Right lobe of liver (tissue), 6 donors: ENCODE measurements at regions not wholly inside any gene's neighbourhood (a gene's known extent, or its start where the extent isn't known, plus 50 kb on each side); places are given as distances from the start of the nearest gene placed in this dataset.
"Not testable (repeated sequence)": the region's sequence is repeated elsewhere in the genome, so short reads cannot be mapped to it uniquely, and the experiment has no call there.

Experiments
- ATAC-seq, 4 donors: fragments of 200-7000 bp; cut with Tn5 transposase; one replicate each; pipeline ENCODE4 v1.9.1; 2020; ENCODE audit warnings: mild to moderate bottlenecking in 4 of 4, moderate library complexity in 4 of 4
- DNase-seq, 3 donors: peaks; one replicate each; pipeline ENCODE4 v3.0.0-alpha.2; 2020
- H3K27ac ChIP-seq, 3 donors: fragments of 200-600 bp; one replicate each; pipeline ENCODE4 v1.8.0; 2022
- H3K27me3 ChIP-seq, 2 donors: fragments of 200-600 bp; one replicate each; pipeline ENCODE4 v1.8.0; 2022
- H3K36me3 ChIP-seq, 4 donors: fragments of 200-600 bp; sonication (generic) in 1 of 4; one replicate each; pipeline versions ENCODE4 v1.5.1 to v1.8.0; 2017 to 2022; ENCODE audit warnings: control low read depth in 1 of 4
- H3K4me1 ChIP-seq, 4 donors: fragments of 200-600 bp; sonication (generic) in 1 of 4; one replicate each; pipeline versions ENCODE4 v1.5.1 to v1.8.0; 2017 to 2022; ENCODE audit warnings: control low read depth in 1 of 4
- H3K4me3 ChIP-seq, 3 donors: fragments of 200-600 bp; one replicate each; pipeline ENCODE4 v1.8.0; 2022
- H3K9me3 ChIP-seq, 4 donors: fragments of 200-600 bp; sonication (generic) in 1 of 4; one replicate each; pipeline versions ENCODE4 v1.5.1 to v1.8.0; 2017 to 2022; ENCODE audit warnings: control low read depth in 1 of 4
- CTCF ChIP-seq, 4 donors: fragments of 200-600 bp in 3 of 4; fragments of 450-650 bp in 1 of 4; IDR thresholded peaks; one replicate each; pipeline versions ENCODE4 v1.5.1 to v1.8.0; 2016 to 2022; ENCODE audit warnings: antibody characterized with exemption in 4 of 4, mild to moderate bottlenecking in 2 of 4
- POLR2A ChIP-seq: fragments of 450-650 bp; IDR thresholded peaks from one replicate; pipeline ENCODE4 v1.6.1; 2017; ENCODE audit warnings: antibody characterized with exemption, mild to moderate bottlenecking
- WGBS: methylation state at CpG from one replicate; pipeline ENCODE4 v1.1.6; 2018; ENCODE audit warnings: low coverage, low lambda C conversion rate; ENCODE audit not compliant: insufficient coverage; ENCODE audit errors: missing lambda C conversion rate; 5-methylcytosine and 5-hydroxymethylcytosine counted together
- intact Hi-C, 2 donors: fragments of 100-400 bp; cut with DNase I; formaldehyde crosslinking; loops; one replicate each; pipeline versions ENCODE4 v1.11.2 to v1.14.1; 2022
- donor health status: DM: no; HTN: yes; CAD: no.
- donor health status: DM: no; HTN: no; CAD: no.
- donor health status: DM: no; HTN: no; CAD: no.
- donor health status: DM: no; HTN: yes; CAD: no.
- donor health status: DM: no; HTN: yes; CAD: no.

GRCh38 chrX:92260102-92260501, 480.9 kb downstream of the PCDH11X start:
- Histone ChIP-seq H3K27me3 (peaks cover 0 to 1% of the 10 kb centered on the region in 2 donors), H3K4me1 (no peaks in the 10 kb centered on the region), H3K9me3 (no peaks in the 10 kb centered on the region), H3K36me3 (no peaks in the 10 kb centered on the region), H3K27ac (no peak overlapping the region), H3K4me3 (no peak overlapping the region)
- intact Hi-C loops, result no loop called here
- DNase-seq (no peak), ATAC-seq (no peak)
- 66% methylated on average over 6 of the region's 7 CpGs for WGBS
- TF ChIP-seq POLR2A (no peak), CTCF (IDR thresholded peaks at IDR 0.05) (no peak)

- no peaks in the 10 kb centered on the region for H3K9me3 ChIP-seq
- H3K27ac ChIP-seq, result no peak overlapping the region
- H3K36me3 ChIP-seq, result no peaks in the 10 kb centered on the region
- 19% methylated on average over 7 of the region's 7 CpGs for WGBS
- no peak overlapping the region for H3K4me3 ChIP-seq
- intact Hi-C loops, result no loop called here
- no peaks in the 10 kb centered on the region for H3K4me1 ChIP-seq
- DNase-seq (no peak), ATAC-seq (no peak)
- H3K27me3 ChIP-seq, result no peaks in the 10 kb centered on the region
- TF ChIP-seq CTCF (IDR thresholded peaks at IDR 0.05), result no peak
- no peak for TF ChIP-seq POLR2A
These were observed 492.0 kb downstream of the PCDH11X start for GRCh38 chrX:92270936-92271855.

- H3K27me3 ChIP-seq, H3K4me1 ChIP-seq, intact Hi-C loops, H3K27ac ChIP-seq, H3K36me3 ChIP-seq, H3K9me3 ChIP-seq, ATAC-seq, H3K4me3 ChIP-seq, DNase-seq: not testable (repeated sequence)
- 70% methylated on average over 3 of the region's 7 CpGs for WGBS
These were observed 499.4 kb downstream of the PCDH11X start for GRCh38 chrX:92278556-92278955.

- intact Hi-C loops, ATAC-seq: not testable (repeated sequence)
- WGBS, result 100% methylated on average over 2 of the region's 2 CpGs
These were observed 501.2 kb downstream of the PCDH11X start for GRCh38 chrX:92280347-92280746.

GRCh38 chrX:92283308-92283707, 504.1 kb downstream of the PCDH11X start:
- intact Hi-C loops, result no loop called here
- Histone ChIP-seq H3K27ac (no peak overlapping the region), H3K4me3 (no peak overlapping the region), H3K27me3 (peaks cover 0 to 5% of the 10 kb centered on the region in 2 donors), H3K9me3 (no peaks in the 10 kb centered on the region), H3K36me3 (no peaks in the 10 kb centered on the region), H3K4me1 (no peaks in the 10 kb centered on the region)
- TF ChIP-seq POLR2A, result no peak
- no peak for TF ChIP-seq CTCF (IDR thresholded peaks at IDR 0.05)
- DNase-seq (no peak), ATAC-seq (no peak)
- 47% methylated on average over 3 of the region's 3 CpGs for WGBS

More at GRCh38 chrX:92280347-92280746, 501.2 kb downstream of the PCDH11X start:
- H3K36me3 ChIP-seq, H3K27me3 ChIP-seq, H3K4me3 ChIP-seq, H3K27ac ChIP-seq, DNase-seq, H3K4me1 ChIP-seq, H3K9me3 ChIP-seq: not testable (repeated sequence)

GRCh38 chrX:92298067-92298466, 518.9 kb downstream of the PCDH11X start:
- 47% methylated on average over 3 of the region's 3 CpGs for WGBS
- ATAC-seq, H3K36me3 ChIP-seq, H3K9me3 ChIP-seq, H3K27me3 ChIP-seq, H3K4me3 ChIP-seq, H3K27ac ChIP-seq, intact Hi-C loops, H3K4me1 ChIP-seq, DNase-seq: not testable (repeated sequence)

- H3K36me3 ChIP-seq, H3K9me3 ChIP-seq, H3K27me3 ChIP-seq, ATAC-seq, H3K27ac ChIP-seq, intact Hi-C loops, H3K4me3 ChIP-seq, DNase-seq, H3K4me1 ChIP-seq: not testable (repeated sequence)
- 31% methylated on average over 5 of the region's 5 CpGs for WGBS
These were observed 554.0 kb downstream of the PCDH11X start for GRCh38 chrX:92333194-92333593.

GRCh38 chrX:92351065-92351464, 571.9 kb downstream of the PCDH11X start:
- ATAC-seq, H3K36me3 ChIP-seq, H3K4me1 ChIP-seq, H3K9me3 ChIP-seq, H3K4me3 ChIP-seq, H3K27me3 ChIP-seq, H3K27ac ChIP-seq, intact Hi-C loops, DNase-seq: not testable (repeated sequence)
- 47% methylated on average over 6 of the region's 6 CpGs for WGBS
